ENCODE measurements at regions not wholly inside any gene's neighbourhood (a gene's known extent, or its start where the extent isn't known, plus 50 kb on each side); places are given as distances from the start of the nearest gene placed in this dataset.

GRCh38 chr9:82511626-82512025, 523.1 kb downstream of the SPATA31D1 start:
- TF ChIP-seq JUN (IDR thresholded peaks at IDR 0.05) (no peak), MAX (IDR thresholded peaks at IDR 0.05) (no peak), CTCF (IDR thresholded peaks at IDR 0.05) (no peak)

Data from A549 (cell line).